Kidney epithelial cell (primary cell): ENCODE measurements at regions not wholly inside any gene's neighbourhood (a gene's known extent, or its start where the extent isn't known, plus 50 kb on each side); places are given as distances from the start of the nearest gene placed in this dataset.

Source experiments
- DNase-seq: peaks from one replicate; pipeline ENCODE4 v3.0.0-alpha.2; 2010; ENCODE audit warnings: low read depth
- H3K27me3 ChIP-seq: 2 replicates; pipeline ENCODE4 v1.6.0; 2011; ENCODE audit warnings: low read length; ENCODE audit not compliant: control insufficient read depth, insufficient read depth
- H3K36me3 ChIP-seq: 2 replicates; pipeline ENCODE4 v1.5.1; 2011; ENCODE audit warnings: low read length; ENCODE audit not compliant: control insufficient read depth, insufficient read depth
- H3K4me3 ChIP-seq: 2 replicates; pipeline ENCODE4 v1.5.1; 2011; ENCODE audit warnings: low read depth, mild to moderate bottlenecking, control low read depth, low read length
- TF ChIP-seq, protein P1 (sequence below): IDR thresholded peaks from 2 replicates; pipeline ENCODE4 v1.5.1; 2011; ENCODE audit warnings: mild to moderate bottlenecking, moderate library complexity, low read length, control low read depth, inconsistent platforms; ENCODE audit not compliant: insufficient read depth, poor library complexity, severe bottlenecking

DNA sequence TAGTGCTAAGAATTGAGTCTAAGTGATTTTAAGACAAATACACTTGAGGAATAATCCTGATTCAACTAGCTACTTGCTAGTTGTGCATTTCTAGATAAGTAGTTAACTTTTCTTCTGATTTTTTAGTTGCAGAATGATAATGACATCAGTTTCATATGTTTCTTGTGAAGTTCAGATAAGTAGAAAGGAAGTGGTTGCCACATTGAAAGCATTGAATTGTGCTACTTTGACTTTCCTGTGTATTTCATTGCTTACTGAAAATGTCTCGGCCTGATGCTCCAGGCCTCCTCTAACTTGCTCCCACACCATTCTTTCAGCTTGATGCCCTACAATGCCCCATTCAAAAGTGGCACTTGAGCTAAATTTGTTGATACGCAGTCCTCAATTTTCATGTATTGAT is 980.0 kb downstream of the TMTC2 start:
- TF ChIP-seq, protein P1, sequence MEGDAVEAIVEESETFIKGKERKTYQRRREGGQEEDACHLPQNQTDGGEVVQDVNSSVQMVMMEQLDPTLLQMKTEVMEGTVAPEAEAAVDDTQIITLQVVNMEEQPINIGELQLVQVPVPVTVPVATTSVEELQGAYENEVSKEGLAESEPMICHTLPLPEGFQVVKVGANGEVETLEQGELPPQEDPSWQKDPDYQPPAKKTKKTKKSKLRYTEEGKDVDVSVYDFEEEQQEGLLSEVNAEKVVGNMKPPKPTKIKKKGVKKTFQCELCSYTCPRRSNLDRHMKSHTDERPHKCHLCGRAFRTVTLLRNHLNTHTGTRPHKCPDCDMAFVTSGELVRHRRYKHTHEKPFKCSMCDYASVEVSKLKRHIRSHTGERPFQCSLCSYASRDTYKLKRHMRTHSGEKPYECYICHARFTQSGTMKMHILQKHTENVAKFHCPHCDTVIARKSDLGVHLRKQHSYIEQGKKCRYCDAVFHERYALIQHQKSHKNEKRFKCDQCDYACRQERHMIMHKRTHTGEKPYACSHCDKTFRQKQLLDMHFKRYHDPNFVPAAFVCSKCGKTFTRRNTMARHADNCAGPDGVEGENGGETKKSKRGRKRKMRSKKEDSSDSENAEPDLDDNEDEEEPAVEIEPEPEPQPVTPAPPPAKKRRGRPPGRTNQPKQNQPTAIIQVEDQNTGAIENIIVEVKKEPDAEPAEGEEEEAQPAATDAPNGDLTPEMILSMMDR = no peak
- H3K36me3 ChIP-seq = no peaks in the 10 kb centered on the region
- DNase-seq = no peak

DNA sequence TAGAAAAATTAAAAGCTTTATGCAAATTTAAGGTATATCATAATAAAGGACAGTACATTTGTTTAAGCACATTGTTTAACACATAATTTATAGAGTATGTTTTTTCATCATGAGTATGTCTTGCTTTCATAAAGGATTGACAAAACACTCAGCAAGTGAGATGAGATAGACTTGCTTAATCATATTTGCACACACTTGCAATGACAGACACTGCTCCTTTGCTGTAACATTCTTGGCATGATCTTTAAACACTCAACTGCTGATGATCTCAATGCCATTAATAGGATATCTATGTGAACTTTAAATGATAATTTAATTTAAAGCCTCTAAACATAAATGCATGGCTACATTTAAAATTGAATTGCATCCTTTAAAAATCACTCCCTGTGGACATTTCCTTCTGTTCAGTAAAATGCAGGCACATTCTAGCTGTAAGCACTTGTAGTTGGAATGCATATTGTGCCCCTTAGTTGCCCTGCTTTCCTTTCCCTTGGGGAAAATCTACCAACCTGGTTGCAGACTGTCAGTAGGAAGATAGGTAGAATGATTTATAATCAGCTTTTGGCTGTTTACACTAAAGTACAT is 979.0 kb downstream of the TMTC2 start:
- no peak overlapping the region for H3K4me3 ChIP-seq
- TF ChIP-seq, protein P1 = no peak
- no peaks in the 10 kb centered on the region for H3K27me3 ChIP-seq
- no peaks in the 10 kb centered on the region for H3K36me3 ChIP-seq
- no peak for DNase-seq

More for the DNA sequence above, 980.0 kb downstream of the TMTC2 start:
- Histone ChIP-seq H3K4me3 (no peak overlapping the region), H3K27me3 (no peaks in the 10 kb centered on the region)

DNA sequence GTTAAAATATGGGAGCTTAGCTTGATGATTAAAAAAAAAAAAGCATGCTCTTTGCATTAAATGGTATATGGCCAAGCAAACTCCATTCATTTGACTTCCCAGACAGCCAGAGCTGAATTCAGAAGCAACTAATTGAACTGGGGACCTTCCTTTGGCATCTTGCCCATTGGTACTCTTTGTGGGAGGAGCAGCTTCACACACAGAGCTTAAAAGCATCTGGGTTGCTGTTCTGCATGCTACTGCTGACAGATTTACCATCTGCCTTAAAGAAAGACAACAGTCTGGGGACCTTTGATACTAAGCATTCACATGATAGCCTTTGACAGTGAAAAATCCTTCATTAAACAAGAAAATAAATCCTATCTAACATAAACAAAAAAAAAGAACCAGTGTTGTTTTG is 977.9 kb downstream of the TMTC2 start:
- Histone ChIP-seq H3K27me3 (no peaks in the 10 kb centered on the region), H3K36me3 (no peaks in the 10 kb centered on the region), H3K4me3 (no peak overlapping the region)
- no peak for DNase-seq
- TF ChIP-seq, protein P1 = no peak

DNA sequence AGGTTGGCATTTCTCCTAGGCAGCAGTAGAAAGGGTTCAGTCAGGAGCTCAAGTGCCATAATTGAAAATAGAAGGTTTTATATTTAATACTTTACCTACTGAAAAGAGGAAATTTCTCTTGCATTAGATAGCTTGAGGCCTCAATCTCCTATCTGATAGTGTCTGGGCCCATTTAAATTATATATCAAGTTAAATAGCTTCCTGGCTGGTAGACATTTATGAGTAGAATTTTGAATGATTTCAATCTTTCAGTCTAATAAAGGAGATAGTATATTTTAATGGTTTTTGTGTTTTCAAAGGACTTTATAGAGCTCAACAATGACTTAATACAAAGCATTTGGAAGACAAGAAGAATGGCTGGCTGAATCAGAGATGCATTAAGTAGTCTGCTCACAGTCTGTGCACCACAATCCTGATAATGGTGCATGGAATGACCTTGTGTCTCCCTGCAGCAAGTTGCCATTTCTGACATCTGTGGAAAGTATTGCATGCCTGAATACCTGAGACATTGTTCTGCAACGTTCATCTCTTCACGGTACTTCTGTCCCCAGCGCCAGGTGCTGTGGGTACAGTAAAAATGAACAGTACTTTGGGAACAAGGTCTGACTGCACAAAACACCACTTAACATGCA is 974.1 kb downstream of the TMTC2 start:
- TF ChIP-seq, protein P1 = no peak
- no peaks in the 10 kb centered on the region for H3K36me3 ChIP-seq
- no peak for DNase-seq

DNA sequence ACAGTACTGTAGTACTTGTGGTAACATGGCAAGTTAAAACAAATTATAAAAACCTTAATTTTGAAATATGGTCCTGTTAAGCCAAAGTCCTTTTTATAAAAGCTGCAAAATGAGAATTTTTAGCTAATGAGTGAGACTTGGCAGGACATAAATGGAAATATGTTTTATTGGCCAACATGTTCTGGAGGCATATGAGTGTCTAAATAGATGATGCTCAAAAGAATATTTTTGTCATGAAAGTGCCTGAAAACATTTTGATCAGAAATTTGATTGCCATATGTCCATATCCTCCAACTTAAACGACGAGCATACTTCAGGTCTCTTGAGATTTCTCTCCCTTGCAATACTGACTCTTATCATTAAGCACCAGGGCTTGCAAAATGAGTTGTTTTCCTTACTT is 972.6 kb downstream of the TMTC2 start:
- Histone ChIP-seq H3K36me3 (no peaks in the 10 kb centered on the region), H3K27me3 (no peaks in the 10 kb centered on the region), H3K4me3 (no peak overlapping the region)
- TF ChIP-seq, protein P1 = no peak
- DNase-seq = no peak

More for the DNA sequence above, 974.1 kb downstream of the TMTC2 start:
- Histone ChIP-seq H3K4me3 (no peak overlapping the region), H3K27me3 (no peaks in the 10 kb centered on the region)

DNA sequence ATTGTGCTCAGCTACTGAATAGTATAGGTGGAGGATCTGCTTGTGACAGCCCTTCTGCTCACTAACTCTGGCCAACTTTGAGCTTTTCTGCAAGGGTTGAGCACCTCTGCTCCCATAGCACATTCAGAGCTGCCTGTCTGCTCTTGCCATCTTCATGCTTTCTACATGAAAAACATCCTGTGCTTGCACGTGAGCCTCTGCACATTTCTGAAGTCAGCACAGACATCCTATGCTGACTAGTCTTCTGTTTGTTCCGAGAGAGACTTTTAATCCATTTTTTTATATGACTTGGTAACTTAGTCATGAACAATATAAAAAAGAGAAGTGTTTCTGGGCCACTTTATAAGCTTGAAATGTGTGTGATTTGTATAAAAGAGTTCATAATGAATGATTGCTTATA is 969.3 kb downstream of the TMTC2 start:
- H3K36me3 ChIP-seq = no peaks in the 10 kb centered on the region
- H3K27me3 ChIP-seq = no peaks in the 10 kb centered on the region
- TF ChIP-seq, protein P1 = no peak
- DNase-seq = no peak
- no peak overlapping the region for H3K4me3 ChIP-seq
